GM12875 (cell line): ENCODE measurements at regions not wholly inside any gene's neighbourhood (a gene's known extent, or its start where the extent isn't known, plus 50 kb on each side); places are given as distances from the start of the nearest gene placed in this dataset.

Experiments used
- H3K4me3 ChIP-seq: one replicate; pipeline ENCODE4 v1.5.1; 2011; ENCODE audit warnings: low read depth, low read length, control low read depth
- CTCF ChIP-seq: IDR thresholded peaks from 2 replicates; pipeline ENCODE4 v1.5.1; 2011; ENCODE audit warnings: low read depth, mild to moderate bottlenecking, control low read depth, inconsistent platforms, low read length, moderate library complexity, borderline replicate concordance; ENCODE audit not compliant: insufficient read depth

GRCh38 chr15:46591462-46591861 is 956.6 kb downstream of the SQOR start:
- H3K4me3 ChIP-seq: no peak overlapping the region
- no peak for TF ChIP-seq CTCF

GRCh38 chr15:46595016-46595415 is 960.2 kb downstream of the SQOR start:
- H3K4me3 ChIP-seq: no peak overlapping the region
- no peak for TF ChIP-seq CTCF

- H3K4me3 ChIP-seq: no peak overlapping the region
- TF ChIP-seq CTCF: no peak
These were observed 972.2 kb downstream of the SQOR start for GRCh38 chr15:46607077-46607476.

GRCh38 chr15:46616033-46616432 is 981.2 kb downstream of the SQOR start:
- TF ChIP-seq CTCF: no peak
- H3K4me3 ChIP-seq: no peak overlapping the region

- no peak for TF ChIP-seq CTCF
- no peak overlapping the region for H3K4me3 ChIP-seq
These were observed 982.7 kb downstream of the SQOR start for GRCh38 chr15:46617507-46617906.

- no peak for TF ChIP-seq CTCF
These were observed 984.2 kb downstream of the SQOR start for GRCh38 chr15:46618984-46619383.

GRCh38 chr15:46620392-46621013 is 985.7 kb downstream of the SQOR start:
- H3K4me3 ChIP-seq: no peak overlapping the region
- no peak for TF ChIP-seq CTCF

More at GRCh38 chr15:46618984-46619383, 984.2 kb downstream of the SQOR start:
- H3K4me3 ChIP-seq: no peak overlapping the region
